Dendritic cell treated with granulocyte-macrophage colony-stimulating factor and Interleukin-4, amounts not matched to agents 40 ng/mL and 50 ng/mL, for 4 days (primary cell): ENCODE measurements at regions not wholly inside any gene's neighbourhood (a gene's known extent, or its start where the extent isn't known, plus 50 kb on each side); places are given as distances from the start of the nearest gene placed in this dataset.

Source experiments
- H3K27ac Mint-ChIP-seq: one replicate; pipeline ENCODE4 v1.8.0; 2022; ENCODE audit warnings: mild to moderate bottlenecking, mixed read lengths
- H3K27me3 Mint-ChIP-seq: one replicate; pipeline ENCODE4 v1.8.0; 2022; ENCODE audit warnings: mild to moderate bottlenecking, mixed read lengths
- H3K36me3 Mint-ChIP-seq: one replicate; pipeline ENCODE4 v1.8.0; 2022; ENCODE audit warnings: low read depth, mixed read lengths
- H3K4me1 Mint-ChIP-seq: one replicate; pipeline ENCODE4 v1.8.0; 2022; ENCODE audit warnings: low read depth, mixed read lengths
- H3K4me3 Mint-ChIP-seq: one replicate; pipeline ENCODE4 v1.8.0; 2022; ENCODE audit warnings: mild to moderate bottlenecking, moderate library complexity, mixed read lengths
- H3K9me3 Mint-ChIP-seq: one replicate; pipeline ENCODE4 v1.8.0; 2022; ENCODE audit warnings: mixed read lengths
- intact Hi-C: fragments of 100-400 bp; cut with micrococcal nuclease; formaldehyde crosslinking; loops from one replicate; pipeline ENCODE4 v1.15.0; 2022

GRCh38 chr20:39446397-39446796 lies 484.3 kb downstream of the DHX35 start:
- Mint-ChIP-seq H3K36me3 (no peaks in the 10 kb centered on the region), H3K4me3 (no peak overlapping the region), H3K9me3 (peaks cover 1% of the 10 kb centered on the region), H3K4me1 (no peaks in the 10 kb centered on the region), H3K27me3 (no peaks in the 10 kb centered on the region), H3K27ac (no peak overlapping the region)
- intact Hi-C loops = no loop called here

- intact Hi-C loops = no loop called here
- Mint-ChIP-seq H3K9me3 (peaks cover 8% of the 10 kb centered on the region), H3K4me3 (no peak overlapping the region), H3K27ac (no peak overlapping the region), H3K36me3 (no peaks in the 10 kb centered on the region), H3K4me1 (no peaks in the 10 kb centered on the region), H3K27me3 (no peaks in the 10 kb centered on the region)
Observed at GRCh38 chr20:39445095-39445494, 483.0 kb downstream of the DHX35 start.

- Mint-ChIP-seq H3K4me3 (no peak overlapping the region), H3K4me1 (no peaks in the 10 kb centered on the region), H3K27me3 (no peaks in the 10 kb centered on the region)
Observed at GRCh38 chr20:39433466-39433865, 471.3 kb downstream of the DHX35 start.

GRCh38 chr20:39431091-39431880 lies 469.1 kb downstream of the DHX35 start:
- intact Hi-C loops = no loop called here
- Mint-ChIP-seq H3K4me3 (no peak overlapping the region), H3K36me3 (no peaks in the 10 kb centered on the region), H3K27me3 (no peaks in the 10 kb centered on the region), H3K27ac (no peak overlapping the region), H3K4me1 (no peaks in the 10 kb centered on the region), H3K9me3 (peaks cover 10% of the 10 kb centered on the region)

More at GRCh38 chr20:39433466-39433865, 471.3 kb downstream of the DHX35 start:
- H3K9me3 Mint-ChIP-seq = peaks cover 10% of the 10 kb centered on the region
- intact Hi-C loops = no loop called here
- no peaks in the 10 kb centered on the region for H3K36me3 Mint-ChIP-seq
- no peak overlapping the region for H3K27ac Mint-ChIP-seq

- H3K27ac Mint-ChIP-seq = no peak overlapping the region
- intact Hi-C loops = no loop called here
- no peaks in the 10 kb centered on the region for H3K27me3 Mint-ChIP-seq
- no peaks in the 10 kb centered on the region for H3K4me1 Mint-ChIP-seq
- no peaks in the 10 kb centered on the region for H3K36me3 Mint-ChIP-seq
- H3K9me3 Mint-ChIP-seq = peaks cover 10% of the 10 kb centered on the region
- no peak overlapping the region for H3K4me3 Mint-ChIP-seq
Observed at GRCh38 chr20:39429726-39430125, 467.6 kb downstream of the DHX35 start.

- Mint-ChIP-seq H3K27ac (no peak overlapping the region), H3K4me1 (no peaks in the 10 kb centered on the region), H3K27me3 (no peaks in the 10 kb centered on the region), H3K36me3 (no peaks in the 10 kb centered on the region), H3K4me3 (no peak overlapping the region), H3K9me3 (no peaks in the 10 kb centered on the region)
- intact Hi-C loops = no loop called here
Observed at GRCh38 chr20:39424962-39425678, 463.0 kb downstream of the DHX35 start.

- H3K9me3 Mint-ChIP-seq = no peaks in the 10 kb centered on the region
- H3K27ac Mint-ChIP-seq = no peak overlapping the region
- intact Hi-C loops = no loop called here
- H3K4me1 Mint-ChIP-seq = no peaks in the 10 kb centered on the region
- H3K4me3 Mint-ChIP-seq = no peak overlapping the region
- no peaks in the 10 kb centered on the region for H3K36me3 Mint-ChIP-seq
- no peaks in the 10 kb centered on the region for H3K27me3 Mint-ChIP-seq
Observed at GRCh38 chr20:39421571-39422105, 459.5 kb downstream of the DHX35 start.

- no peaks in the 10 kb centered on the region for H3K9me3 Mint-ChIP-seq
- no peak overlapping the region for H3K4me3 Mint-ChIP-seq
- intact Hi-C loops = no loop called here
- no peak overlapping the region for H3K27ac Mint-ChIP-seq
- no peaks in the 10 kb centered on the region for H3K4me1 Mint-ChIP-seq
- no peaks in the 10 kb centered on the region for H3K27me3 Mint-ChIP-seq
- no peaks in the 10 kb centered on the region for H3K36me3 Mint-ChIP-seq
Observed at GRCh38 chr20:39412091-39412490, 449.9 kb downstream of the DHX35 start.

- Mint-ChIP-seq H3K27ac (no peak overlapping the region), H3K4me3 (no peak overlapping the region), H3K36me3 (no peaks in the 10 kb centered on the region), H3K4me1 (no peaks in the 10 kb centered on the region), H3K9me3 (no peaks in the 10 kb centered on the region), H3K27me3 (no peaks in the 10 kb centered on the region)
- intact Hi-C loops = no loop called here
Observed at GRCh38 chr20:39399463-39399862, 437.3 kb downstream of the DHX35 start.

GRCh38 chr20:39398656-39399055 lies 436.5 kb downstream of the DHX35 start:
- no peaks in the 10 kb centered on the region for H3K4me1 Mint-ChIP-seq
- no peak overlapping the region for H3K4me3 Mint-ChIP-seq
- no peaks in the 10 kb centered on the region for H3K36me3 Mint-ChIP-seq
- intact Hi-C loops = no loop called here
- H3K27ac Mint-ChIP-seq = no peak overlapping the region
- no peaks in the 10 kb centered on the region for H3K27me3 Mint-ChIP-seq
- no peaks in the 10 kb centered on the region for H3K9me3 Mint-ChIP-seq

- no peaks in the 10 kb centered on the region for H3K36me3 Mint-ChIP-seq
- no peak overlapping the region for H3K4me3 Mint-ChIP-seq
- H3K4me1 Mint-ChIP-seq = no peaks in the 10 kb centered on the region
- intact Hi-C loops = no loop called here
- H3K27me3 Mint-ChIP-seq = no peaks in the 10 kb centered on the region
- H3K27ac Mint-ChIP-seq = no peak overlapping the region
- no peaks in the 10 kb centered on the region for H3K9me3 Mint-ChIP-seq
Observed at GRCh38 chr20:39397646-39398045, 435.5 kb downstream of the DHX35 start.

- H3K27me3 Mint-ChIP-seq = no peaks in the 10 kb centered on the region
- no peak overlapping the region for H3K4me3 Mint-ChIP-seq
- no peaks in the 10 kb centered on the region for H3K9me3 Mint-ChIP-seq
- no peaks in the 10 kb centered on the region for H3K36me3 Mint-ChIP-seq
- H3K27ac Mint-ChIP-seq = no peak overlapping the region
- intact Hi-C loops = no loop called here
- H3K4me1 Mint-ChIP-seq = no peaks in the 10 kb centered on the region
Observed at GRCh38 chr20:39395478-39396291, 433.5 kb downstream of the DHX35 start.

GRCh38 chr20:39394461-39394860 lies 432.3 kb downstream of the DHX35 start:
- no peaks in the 10 kb centered on the region for H3K4me1 Mint-ChIP-seq
- H3K36me3 Mint-ChIP-seq = no peaks in the 10 kb centered on the region
- no peaks in the 10 kb centered on the region for H3K27me3 Mint-ChIP-seq
- H3K9me3 Mint-ChIP-seq = no peaks in the 10 kb centered on the region
- no peak overlapping the region for H3K27ac Mint-ChIP-seq
- intact Hi-C loops = no loop called here
- H3K4me3 Mint-ChIP-seq = no peak overlapping the region

GRCh38 chr20:39390186-39390585 lies 428.0 kb downstream of the DHX35 start:
- Mint-ChIP-seq H3K9me3 (no peaks in the 10 kb centered on the region), H3K27me3 (no peaks in the 10 kb centered on the region), H3K4me1 (no peaks in the 10 kb centered on the region), H3K4me3 (no peak overlapping the region), H3K36me3 (no peaks in the 10 kb centered on the region), H3K27ac (no peak overlapping the region)
- intact Hi-C loops = no loop called here
